Loucy (cell line): ENCODE measurements at regions not wholly inside any gene's neighbourhood (a gene's known extent, or its start where the extent isn't known, plus 50 kb on each side); places are given as distances from the start of the nearest gene placed in this dataset.
A peak's percentile ranks its signal among the peaks of the same experiment; 100 is the strongest.

Experiments used
- H2AFZ ChIP-seq: fragments of 200-600 bp; sonication (generic); 2 replicates; pipeline ENCODE4 v1.6.0; 2016; ENCODE audit warnings: antibody characterized with exemption, mild to moderate bottlenecking, low read length, moderate library complexity
- H3F3A ChIP-seq: fragments of 200-600 bp; 2 replicates; pipeline ENCODE4 v1.6.0; 2016; ENCODE audit warnings: antibody characterized with exemption, low read depth, mild to moderate bottlenecking
- H3K27me3 ChIP-seq: fragments of 200-600 bp; sonication (generic); 2 replicates; pipeline ENCODE4 v1.6.1; 2014; ENCODE audit warnings: low read length, mild to moderate bottlenecking; ENCODE audit not compliant: insufficient read depth, poor library complexity, severe bottlenecking
- H3K36me3 ChIP-seq: fragments of 200-600 bp; sonication (generic); 2 replicates; pipeline ENCODE4 v1.6.1; 2016; ENCODE audit warnings: low read length; ENCODE audit not compliant: insufficient read depth
- H3K4me1 ChIP-seq: fragments of 200-600 bp; sonication (generic); 2 replicates; pipeline ENCODE4 v1.5.1; 2014; ENCODE audit warnings: low read length, mild to moderate bottlenecking; ENCODE audit not compliant: insufficient read depth, poor library complexity, severe bottlenecking
- H3K4me2 ChIP-seq: fragments of 200-600 bp; sonication (generic); 2 replicates; pipeline ENCODE4 v1.6.0; 2014; ENCODE audit warnings: antibody characterized with exemption, low read length, low read depth, mild to moderate bottlenecking; ENCODE audit not compliant: poor library complexity, severe bottlenecking
- H3K4me3 ChIP-seq: fragments of 200-600 bp; sonication (generic); 2 replicates; pipeline ENCODE4 v1.5.1; 2014; ENCODE audit warnings: low read length, mild to moderate bottlenecking, mixed read lengths; ENCODE audit not compliant: poor library complexity, severe bottlenecking
- H3K79me2 ChIP-seq: fragments of 200-600 bp; sonication (generic); 2 replicates; pipeline ENCODE4 v1.6.1; 2014; ENCODE audit warnings: low read length; ENCODE audit not compliant: insufficient read depth
- H3K9ac ChIP-seq: fragments of 200-600 bp; sonication (generic); 2 replicates; pipeline ENCODE4 v1.6.0; 2014; ENCODE audit warnings: mild to moderate bottlenecking, low read depth, low read length, moderate library complexity; ENCODE audit not compliant: poor library complexity, severe bottlenecking
- H3K9me2 ChIP-seq: fragments of 200-600 bp; sonication (generic); replicated peaks from 2 replicates; pipeline ENCODE4 v1.6.1; 2016; ENCODE audit warnings: low read depth, low read length, mixed read lengths
- H3K9me3 ChIP-seq: fragments of 200-600 bp; sonication (generic); 2 replicates; pipeline ENCODE4 v1.6.1; 2014; ENCODE audit warnings: mild to moderate bottlenecking, antibody characterized with exemption, low read length, low read depth; ENCODE audit not compliant: insufficient read depth
- H4K20me1 ChIP-seq: fragments of 200-600 bp; sonication (generic); 2 replicates; pipeline ENCODE4 v1.6.0; 2014; ENCODE audit warnings: antibody characterized with exemption, low read length, mild to moderate bottlenecking; ENCODE audit not compliant: insufficient read depth, poor library complexity, severe bottlenecking
- CTCF ChIP-seq: fragments of 200-600 bp; sonication (generic); conservative IDR thresholded peaks from 2 replicates; pipeline ENCODE4 v1.5.1; 2014; ENCODE audit warnings: mild to moderate bottlenecking, antibody characterized with exemption, low read length
- EZH2phosphoT487 ChIP-seq: fragments of 200-600 bp; IDR thresholded peaks from 2 replicates; pipeline ENCODE4 v1.6.1; 2018; ENCODE audit warnings: antibody characterized with exemption, mild to moderate bottlenecking, moderate library complexity, borderline replicate concordance

- Histone ChIP-seq H3K4me2 (no peak overlapping the region), H3K9ac (no peak overlapping the region), H3K9me2 (no peaks in the 10 kb centered on the region), H3F3A (no peaks in the 10 kb centered on the region), H3K4me3 (no peak overlapping the region), H2AFZ (no peak overlapping the region), H3K79me2 (no peaks in the 10 kb centered on the region), H3K36me3 (no peaks in the 10 kb centered on the region), H3K27me3 (no peaks in the 10 kb centered on the region), H3K4me1 (peaks cover 32% of the 10 kb centered on the region), H3K9me3 (no peaks in the 10 kb centered on the region), H4K20me1 (no peaks in the 10 kb centered on the region)
- TF ChIP-seq CTCF (no peak), EZH2phosphoT487 (no peak)
Measured at GRCh38 chr12:88934163-88934747, 354.0 kb upstream of the KITLG start.

DNA sequence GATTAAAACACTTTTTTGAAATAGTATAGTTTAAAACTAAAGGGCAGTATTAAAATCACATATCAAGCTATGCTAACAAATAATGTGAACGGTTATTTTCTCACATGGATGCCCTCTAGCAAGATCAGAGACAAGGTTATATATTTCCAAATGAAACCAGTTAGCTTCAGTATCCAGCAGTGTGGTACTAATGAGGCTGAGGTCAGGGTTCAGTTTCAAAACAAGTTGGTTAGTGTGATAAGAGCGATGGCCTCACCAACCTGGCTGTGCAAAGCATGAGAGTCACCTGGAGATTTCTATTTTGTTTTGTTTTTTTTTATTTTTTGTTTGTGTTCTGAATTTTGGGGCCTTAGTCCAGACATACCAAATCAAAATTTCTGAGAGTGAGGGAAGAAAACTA, 352.2 kb upstream of the KITLG start:
- Histone ChIP-seq H3K4me3 (no peak overlapping the region), H3K9me2 (no peaks in the 10 kb centered on the region), H3K27me3 (no peaks in the 10 kb centered on the region), H3K79me2 (no peaks in the 10 kb centered on the region), H3K36me3 (no peaks in the 10 kb centered on the region), H4K20me1 (no peaks in the 10 kb centered on the region), H3K4me1 (peaks cover 32% of the 10 kb centered on the region), H3K9me3 (no peaks in the 10 kb centered on the region), H3K9ac (no peak overlapping the region), H2AFZ (no peak overlapping the region), H3K4me2 (peak overlapping the region; percentile 40), H3F3A (no peaks in the 10 kb centered on the region)
- TF ChIP-seq EZH2phosphoT487 (no peak), CTCF (no peak)

DNA sequence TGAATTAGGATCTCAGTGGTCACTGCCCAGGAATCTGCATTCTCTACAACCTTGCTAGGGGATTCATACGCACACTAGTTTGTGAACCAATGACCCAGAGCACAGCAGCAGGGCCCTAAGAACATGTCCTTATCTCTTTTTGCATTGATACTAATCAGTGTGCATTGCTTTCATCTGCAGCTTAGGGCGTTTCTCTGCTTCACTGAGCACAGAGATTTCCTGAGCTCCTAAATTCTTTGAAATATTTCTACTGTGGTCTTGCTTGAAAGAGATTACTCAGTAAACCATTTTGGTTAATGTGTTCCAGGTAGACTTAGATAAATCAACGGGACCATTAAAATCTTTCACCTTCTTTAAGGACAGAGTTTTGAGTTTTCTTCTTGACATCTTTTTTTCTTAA, 351.3 kb upstream of the KITLG start:
- Histone ChIP-seq H4K20me1 (no peaks in the 10 kb centered on the region), H2AFZ (no peak overlapping the region), H3K4me1 (peaks cover 32% of the 10 kb centered on the region), H3K4me3 (no peak overlapping the region), H3K4me2 (peak overlapping the region; percentile 40), H3K36me3 (no peaks in the 10 kb centered on the region), H3K27me3 (no peaks in the 10 kb centered on the region), H3F3A (no peaks in the 10 kb centered on the region), H3K9me2 (no peaks in the 10 kb centered on the region), H3K79me2 (no peaks in the 10 kb centered on the region), H3K9me3 (no peaks in the 10 kb centered on the region), H3K9ac (no peak overlapping the region)
- no peak for TF ChIP-seq CTCF
- 0 out of 2 replicates have a peak, but pooled peaks have one; percentile 23 for TF ChIP-seq EZH2phosphoT487
